HFFc6 (cell line): ENCODE measurements at regions not wholly inside any gene's neighbourhood (a gene's known extent, or its start where the extent isn't known, plus 50 kb on each side); places are given as distances from the start of the nearest gene placed in this dataset.
A peak's percentile ranks its signal among the peaks of the same experiment; 100 is the strongest.

Experiments used
- DNase-seq: peaks from one replicate; pipeline ENCODE4 v3.0.0-alpha.2; 2018
- H3K27ac Mint-ChIP-seq: 2 replicates; pipeline ENCODE4 v1.8.0; 2020; ENCODE audit warnings: mild to moderate bottlenecking, mixed read lengths
- H3K27me3 Mint-ChIP-seq: 2 replicates; pipeline ENCODE4 v1.8.0; 2021; ENCODE audit warnings: mild to moderate bottlenecking, moderate library complexity, mixed read lengths; ENCODE audit not compliant: insufficient read depth
- H3K36me3 Mint-ChIP-seq: 2 replicates; pipeline ENCODE4 v1.8.0; 2021; ENCODE audit warnings: low read depth, mixed read lengths
- H3K4me1 Mint-ChIP-seq: 2 replicates; pipeline ENCODE4 v1.8.0; 2020; ENCODE audit warnings: low read depth, mixed read lengths
- H3K4me3 Mint-ChIP-seq: 2 replicates; pipeline ENCODE4 v1.8.0; 2020; ENCODE audit warnings: mild to moderate bottlenecking, moderate library complexity, mixed read lengths
- H3K9me3 Mint-ChIP-seq: 2 replicates; pipeline ENCODE4 v1.8.0; 2020; ENCODE audit warnings: mild to moderate bottlenecking, mixed read lengths
- TF ChIP-seq, protein P1 (sequence below): fragments of 200-600 bp; sonication (generic); IDR thresholded peaks from 2 replicates; pipeline ENCODE4 v1.5.0; 2021; ENCODE audit warnings: antibody characterized with exemption, mild to moderate bottlenecking

- Mint-ChIP-seq H3K27me3 (peaks cover 3% of the 10 kb centered on the region), H3K36me3 (no peaks in the 10 kb centered on the region), H3K27ac (no peak overlapping the region), H3K4me3 (no peak overlapping the region), H3K4me1 (peaks cover 38% of the 10 kb centered on the region), H3K9me3 (no peaks in the 10 kb centered on the region)
- DNase-seq: peak; percentile 66
- TF ChIP-seq, protein P1, sequence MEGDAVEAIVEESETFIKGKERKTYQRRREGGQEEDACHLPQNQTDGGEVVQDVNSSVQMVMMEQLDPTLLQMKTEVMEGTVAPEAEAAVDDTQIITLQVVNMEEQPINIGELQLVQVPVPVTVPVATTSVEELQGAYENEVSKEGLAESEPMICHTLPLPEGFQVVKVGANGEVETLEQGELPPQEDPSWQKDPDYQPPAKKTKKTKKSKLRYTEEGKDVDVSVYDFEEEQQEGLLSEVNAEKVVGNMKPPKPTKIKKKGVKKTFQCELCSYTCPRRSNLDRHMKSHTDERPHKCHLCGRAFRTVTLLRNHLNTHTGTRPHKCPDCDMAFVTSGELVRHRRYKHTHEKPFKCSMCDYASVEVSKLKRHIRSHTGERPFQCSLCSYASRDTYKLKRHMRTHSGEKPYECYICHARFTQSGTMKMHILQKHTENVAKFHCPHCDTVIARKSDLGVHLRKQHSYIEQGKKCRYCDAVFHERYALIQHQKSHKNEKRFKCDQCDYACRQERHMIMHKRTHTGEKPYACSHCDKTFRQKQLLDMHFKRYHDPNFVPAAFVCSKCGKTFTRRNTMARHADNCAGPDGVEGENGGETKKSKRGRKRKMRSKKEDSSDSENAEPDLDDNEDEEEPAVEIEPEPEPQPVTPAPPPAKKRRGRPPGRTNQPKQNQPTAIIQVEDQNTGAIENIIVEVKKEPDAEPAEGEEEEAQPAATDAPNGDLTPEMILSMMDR: no peak
Measured at GRCh38 chr6:14799928-14800327, 445.9 kb upstream of the JARID2 start.

DNA sequence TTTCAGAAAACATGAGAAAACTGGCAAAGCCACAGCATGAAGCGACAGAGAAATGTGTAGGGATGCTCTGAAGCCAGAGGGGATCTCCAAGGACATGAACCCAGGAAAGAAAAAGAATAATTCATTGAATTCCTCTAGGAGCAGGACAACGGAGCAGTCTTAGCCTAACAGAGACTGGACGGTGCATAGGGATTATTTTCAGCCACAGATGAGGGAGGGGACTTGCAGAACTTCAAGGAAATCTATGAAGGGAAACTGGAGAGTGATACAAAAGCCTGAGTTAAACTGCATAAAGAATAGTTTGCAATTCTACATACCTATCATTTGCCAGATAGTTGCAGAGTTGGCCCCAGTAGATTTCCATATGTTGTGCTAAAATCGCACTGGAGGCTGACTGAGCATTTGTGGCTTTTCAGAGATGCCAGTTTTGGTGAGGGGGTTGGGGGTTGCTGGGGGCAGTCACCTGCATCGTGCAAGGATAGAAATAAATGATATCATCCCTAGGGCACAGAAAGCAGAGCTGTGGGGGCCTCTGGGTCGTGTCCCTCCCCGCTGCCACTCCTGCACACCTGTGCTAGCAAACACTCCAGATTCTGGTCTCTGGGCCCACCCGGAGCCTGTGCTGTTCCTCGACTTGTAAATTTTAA, 443.2 kb upstream of the JARID2 start:
- peaks cover 4% of the 10 kb centered on the region for H3K27me3 Mint-ChIP-seq
- peaks cover 41% of the 10 kb centered on the region for H3K4me1 Mint-ChIP-seq
- H3K9me3 Mint-ChIP-seq: no peaks in the 10 kb centered on the region
- no peaks in the 10 kb centered on the region; the same call in 1 of the 2 replicates for H3K36me3 Mint-ChIP-seq
- H3K4me3 Mint-ChIP-seq: no peak overlapping the region
- TF ChIP-seq, protein P1: no peak
- DNase-seq: no peak
- H3K27ac Mint-ChIP-seq: no peak overlapping the region

GRCh38 chr6:14804001-14804784, 441.7 kb upstream of the JARID2 start:
- Mint-ChIP-seq H3K27ac (peak overlapping the region; percentile 90), H3K4me3 (peak overlapping the region; percentile 50), H3K9me3 (no peaks in the 10 kb centered on the region), H3K27me3 (peaks cover 10% of the 10 kb centered on the region), H3K4me1 (peaks cover 47% of the 10 kb centered on the region), H3K36me3 (no peaks in the 10 kb centered on the region; the same call in 1 of the 2 replicates)
- peak; percentile 53 for DNase-seq
- TF ChIP-seq, protein P1: no peak

DNA sequence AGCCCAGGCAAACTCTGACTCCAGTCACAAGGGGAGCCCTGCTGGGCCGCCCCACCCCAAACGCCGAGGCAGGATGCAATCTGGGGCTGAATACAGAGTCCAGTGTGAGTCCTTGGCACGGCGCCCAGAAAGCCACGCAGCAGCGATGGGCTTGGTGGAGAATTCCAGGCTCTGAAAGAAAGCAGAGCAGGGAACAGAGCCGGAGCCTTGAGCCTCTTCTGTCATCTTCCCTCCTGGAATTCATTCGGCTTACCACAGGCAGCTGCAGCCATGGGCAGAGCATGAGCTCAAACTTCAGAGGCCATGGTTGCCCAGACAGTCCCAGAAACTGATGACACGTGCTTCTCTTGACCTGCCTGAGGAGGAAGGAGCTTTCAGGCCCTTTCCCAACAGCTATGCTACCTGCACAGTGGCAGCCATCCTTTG, 441.1 kb upstream of the JARID2 start:
- TF ChIP-seq, protein P1: no peak
- no peaks in the 10 kb centered on the region for H3K9me3 Mint-ChIP-seq
- peak overlapping the region; percentile 90 for H3K27ac Mint-ChIP-seq
- DNase-seq: peak; percentile 93
- peaks cover 48% of the 10 kb centered on the region for H3K4me1 Mint-ChIP-seq
- H3K36me3 Mint-ChIP-seq: no peaks in the 10 kb centered on the region; the same call in 1 of the 2 replicates
- peaks cover 10% of the 10 kb centered on the region for H3K27me3 Mint-ChIP-seq
- 0 out of 2 replicates have a peak overlapping the region, but pooled peaks have one; percentile 16 for H3K4me3 Mint-ChIP-seq

DNA sequence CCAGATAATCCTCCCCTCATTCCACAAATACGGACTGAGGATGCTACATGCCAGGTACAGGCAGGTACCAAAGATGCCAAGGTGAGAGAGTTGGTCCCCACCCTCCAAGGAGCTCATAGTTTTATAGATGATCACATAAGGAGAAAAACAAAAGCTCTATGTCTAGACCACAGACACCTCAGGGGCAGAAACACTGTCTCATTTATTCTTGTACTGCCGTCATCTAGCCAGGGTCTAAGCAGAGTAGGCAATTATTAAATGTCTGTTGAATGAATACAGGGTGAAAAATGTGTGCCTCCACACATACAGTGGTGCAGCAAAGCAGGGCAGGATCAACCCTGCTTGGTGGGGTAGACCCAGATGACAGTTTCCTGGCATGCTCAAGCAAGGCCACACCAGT, 439.8 kb upstream of the JARID2 start:
- Mint-ChIP-seq H3K4me1 (peaks cover 43% of the 10 kb centered on the region), H3K4me3 (no peak overlapping the region), H3K9me3 (no peaks in the 10 kb centered on the region), H3K36me3 (no peaks in the 10 kb centered on the region; the same call in 1 of the 2 replicates), H3K27me3 (peaks cover 10% of the 10 kb centered on the region), H3K27ac (no peak overlapping the region)
- TF ChIP-seq, protein P1: no peak
- DNase-seq: no peak
